ENCODE measurements at regions not wholly inside any gene's neighbourhood (a gene's known extent, or its start where the extent isn't known, plus 50 kb on each side); places are given as distances from the start of the nearest gene placed in this dataset.
"Not testable (repeated sequence)": the region's sequence is repeated elsewhere in the genome, so short reads cannot be mapped to it uniquely, and the experiment has no call there.

- no peak for TF ChIP-seq CTCF (IDR thresholded peaks at IDR 0.05; ENCODE audit: insufficient read depth, missing control alignments)
- FAIRE-seq (no peak), DNase-seq (ENCODE audit: insufficient read length, low spot score) (no peak)
Observed at GRCh38 chr20:48215536-48215935, 430.3 kb upstream of the SULF2 start.

GRCh38 chr20:48214601-48215000 lies 429.3 kb upstream of the SULF2 start:
- no peak for FAIRE-seq
- DNase-seq (ENCODE audit: insufficient read length, low spot score), result no peak
- no peak for TF ChIP-seq CTCF (IDR thresholded peaks at IDR 0.05; ENCODE audit: insufficient read depth, missing control alignments)

GRCh38 chr20:48213635-48214034 lies 428.4 kb upstream of the SULF2 start:
- not testable (repeated sequence) for DNase-seq (ENCODE audit: insufficient read length, low spot score); FAIRE-seq

DNA sequence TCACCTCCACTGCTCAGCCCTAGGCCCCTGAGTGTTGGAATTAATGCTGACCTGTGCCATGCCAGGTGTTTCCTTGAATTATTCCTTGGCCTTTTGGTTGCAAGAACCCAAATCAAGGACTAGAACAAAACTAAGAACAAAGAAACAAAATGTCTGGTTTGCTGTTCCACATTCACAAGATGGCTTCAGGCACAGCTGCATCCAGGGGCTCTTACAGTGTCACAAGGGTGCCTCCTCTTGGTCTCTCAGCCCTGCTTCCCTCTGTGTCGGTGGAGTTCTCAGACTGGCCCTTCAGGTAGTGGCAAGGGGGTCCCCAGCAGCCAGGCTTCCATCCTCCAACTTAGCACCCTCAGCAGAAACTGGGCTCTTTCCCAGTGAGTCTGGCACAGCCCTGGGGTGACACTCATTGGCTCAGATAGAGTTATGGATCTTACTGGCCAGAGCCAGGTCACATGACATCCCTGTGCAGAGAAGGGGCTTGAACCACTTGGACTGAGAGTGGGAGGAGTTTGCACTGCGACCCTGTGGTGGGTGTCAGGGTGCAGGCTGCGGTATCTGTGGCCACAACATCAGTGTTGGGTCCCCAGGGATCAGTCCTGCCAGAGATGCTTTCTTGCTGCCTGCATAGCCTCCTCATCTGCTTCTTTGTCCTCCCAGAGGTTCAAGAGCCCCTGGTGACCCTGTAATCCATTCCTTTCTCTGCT lies 427.7 kb upstream of the SULF2 start:
- TF ChIP-seq CTCF (IDR thresholded peaks at IDR 0.05; ENCODE audit: insufficient read depth, missing control alignments), result no peak
- no peak for FAIRE-seq
- DNase-seq (ENCODE audit: insufficient read length, low spot score), result no peak

DNA sequence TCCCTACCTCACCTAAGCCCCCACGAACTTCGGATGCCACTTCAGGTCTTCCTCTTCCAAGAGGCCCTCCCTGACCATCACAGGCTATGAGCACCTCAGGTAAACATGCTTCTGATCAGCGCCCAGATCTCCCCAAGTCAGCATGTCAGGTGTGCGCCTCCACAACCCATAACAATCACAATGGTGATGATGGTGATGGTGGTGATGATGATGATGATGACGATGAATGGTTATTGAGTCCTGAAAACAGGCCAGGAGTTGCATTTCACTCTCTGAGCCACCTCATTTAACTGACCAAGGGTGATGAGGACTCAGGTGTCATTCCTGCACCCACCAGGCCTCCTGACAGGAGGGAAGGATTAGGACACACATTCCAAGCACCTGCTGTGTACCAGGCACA lies 426.6 kb upstream of the SULF2 start:
- FAIRE-seq (no peak), DNase-seq (ENCODE audit: insufficient read length, low spot score) (no peak)
- TF ChIP-seq CTCF (IDR thresholded peaks at IDR 0.05; ENCODE audit: insufficient read depth, missing control alignments), result no peak

DNA sequence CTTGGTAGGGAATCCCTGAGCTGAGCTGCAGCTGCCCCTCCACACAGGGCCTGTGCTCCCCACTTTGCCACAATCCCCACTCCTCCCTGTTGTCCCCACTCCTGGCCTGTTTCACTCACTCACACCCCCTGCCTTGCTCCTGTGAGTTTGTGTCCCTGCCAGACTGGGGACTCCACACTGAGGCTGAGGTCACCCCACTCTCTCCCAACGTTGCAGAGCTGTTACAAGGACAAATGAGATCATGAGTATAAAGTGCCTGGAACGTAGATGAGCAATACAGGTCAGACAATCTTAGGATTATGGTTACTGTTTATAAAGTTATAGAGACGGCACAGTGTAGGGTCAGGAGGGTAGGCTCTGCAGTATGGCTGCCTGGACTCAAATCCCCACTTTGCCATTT lies 426.0 kb upstream of the SULF2 start:
- DNase-seq (ENCODE audit: insufficient read length, low spot score) (no peak), FAIRE-seq (no peak)
- no peak for TF ChIP-seq CTCF (IDR thresholded peaks at IDR 0.05; ENCODE audit: insufficient read depth, missing control alignments)

DNA sequence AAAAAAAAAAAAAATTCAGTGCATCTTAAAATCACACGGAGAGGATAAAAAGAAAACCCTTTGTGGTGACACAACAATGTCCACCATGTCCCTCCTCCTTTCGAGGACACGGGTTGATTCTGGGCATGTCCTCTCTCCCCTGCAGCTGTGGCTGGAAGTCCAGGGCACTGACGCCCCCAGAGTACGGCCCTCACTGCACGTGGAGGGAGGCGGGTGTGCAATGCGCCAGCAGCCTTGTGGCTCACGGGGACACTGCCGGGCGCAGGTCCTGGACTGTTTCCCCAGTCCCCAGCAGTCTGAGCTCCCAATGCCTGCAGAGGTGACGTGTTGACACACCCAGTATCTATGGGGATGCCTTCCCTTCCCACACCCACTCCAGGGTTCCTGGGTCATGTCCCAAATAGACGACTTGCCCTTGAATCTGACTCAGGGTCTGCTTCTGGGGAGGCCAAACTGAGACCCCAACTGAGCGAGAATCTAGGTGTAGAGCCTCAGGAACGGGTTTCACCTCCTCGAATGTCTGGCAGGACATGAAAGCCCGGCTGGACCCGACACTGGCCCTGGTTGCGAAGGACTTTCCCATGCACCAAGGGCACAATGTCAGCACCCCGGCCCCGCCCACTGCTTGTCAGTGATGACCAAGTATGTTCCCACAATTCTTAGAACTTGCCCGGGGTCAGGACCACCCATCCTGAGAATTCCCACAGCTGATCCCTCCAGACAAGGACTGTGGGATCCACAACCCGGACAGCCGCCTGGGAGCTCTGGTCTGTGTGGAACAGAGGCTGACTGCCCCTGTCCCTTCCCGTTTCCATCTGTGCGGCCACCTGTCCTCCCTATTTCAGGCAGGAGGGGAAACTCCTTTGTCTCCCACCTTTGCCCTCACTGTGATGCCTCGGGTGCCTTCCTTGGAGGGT lies 425.1 kb upstream of the SULF2 start:
- no peak for DNase-seq (ENCODE audit: insufficient read length, low spot score)
- TF ChIP-seq CTCF (IDR thresholded peaks at IDR 0.05; ENCODE audit: insufficient read depth, missing control alignments), result no peak
- FAIRE-seq, result no peak
